SK-N-MC (cell line): ENCODE measurements at regions not wholly inside any gene's neighbourhood (a gene's known extent, or its start where the extent isn't known, plus 50 kb on each side); places are given as distances from the start of the nearest gene placed in this dataset.

ENCODE experiments used
- EZH2 ChIP-seq: fragments of 200-600 bp; sonication (generic); IDR thresholded peaks from one replicate; pipeline ENCODE4 v1.6.1; 2017; ENCODE audit warnings: antibody characterized with exemption
- POLR2AphosphoS5 ChIP-seq: IDR thresholded peaks from 2 replicates; pipeline ENCODE4 v1.6.1; 2012; ENCODE audit warnings: mild to moderate bottlenecking, low read depth, low read length, borderline replicate concordance

DNA sequence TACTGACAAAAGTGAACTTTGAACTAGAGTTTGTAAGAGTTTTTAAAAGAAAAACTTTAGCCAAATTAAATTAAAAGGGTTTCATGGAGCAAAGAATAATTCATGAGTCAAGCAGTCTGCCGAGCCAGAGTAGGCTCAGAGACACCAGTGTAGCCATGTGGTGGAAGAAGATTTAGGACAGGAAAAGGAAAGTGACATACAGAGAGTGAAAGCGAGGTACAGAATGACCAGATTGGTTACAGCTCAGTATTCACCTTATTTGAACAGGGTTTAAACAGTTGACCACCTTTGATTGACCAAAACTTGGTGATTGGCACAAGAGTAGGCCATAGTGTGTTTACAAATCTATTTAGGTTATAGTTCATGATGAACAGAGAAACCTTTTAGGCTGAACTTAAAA lies 377.8 kb downstream of the KLHL4 start:
- TF ChIP-seq EZH2: no peak
- no peak for TF ChIP-seq POLR2AphosphoS5
